ENCODE measurements at regions not wholly inside any gene's neighbourhood (a gene's known extent, or its start where the extent isn't known, plus 50 kb on each side); places are given as distances from the start of the nearest gene placed in this dataset.

DNA sequence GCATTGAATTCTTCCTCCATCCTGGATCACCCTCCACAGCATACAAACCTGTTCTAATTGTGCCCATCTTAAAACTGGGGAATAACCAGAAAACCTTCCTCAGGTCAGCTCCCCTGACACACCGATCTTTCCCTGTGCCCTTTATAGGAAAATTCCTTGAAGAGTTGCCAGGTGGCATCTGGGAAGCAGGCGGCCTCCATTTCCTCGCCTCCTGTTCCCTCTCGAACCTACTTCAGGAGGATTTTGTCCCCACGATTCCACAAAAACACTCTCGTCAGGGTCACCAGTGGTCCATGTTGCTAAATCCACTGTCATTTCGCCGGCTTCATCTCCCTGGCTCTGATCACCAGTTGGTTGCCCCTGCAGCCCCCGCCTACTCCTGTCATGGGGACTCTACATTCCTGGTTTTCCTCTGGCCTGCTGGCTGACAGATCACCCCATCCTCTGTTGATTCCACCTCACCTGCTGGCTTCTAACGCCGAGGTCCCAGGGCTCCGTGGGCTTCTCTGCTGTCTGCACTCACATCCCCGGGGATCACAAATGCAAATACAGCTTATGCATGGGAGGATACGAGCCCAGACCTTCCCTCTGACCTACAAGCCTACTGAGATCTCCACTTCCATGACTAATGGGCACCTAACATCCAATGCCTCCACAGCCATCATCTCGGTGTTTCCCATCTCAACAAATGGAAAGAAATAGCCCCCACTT, 92.5 kb upstream of the PRDM11 start:
- peaks cover 19% of the 10 kb centered on the region for H3K4me1 ChIP-seq (ENCODE audit: control insufficient read depth, insufficient read depth, low read length)
- H3K36me3 ChIP-seq (ENCODE audit: control insufficient read depth, insufficient read depth, low read length, severe bottlenecking), result no peaks in the 10 kb centered on the region
- H3K4me3 ChIP-seq (ENCODE audit: low read length), result no peak overlapping the region
- DNase-seq (ENCODE audit: low read depth), result no peak
- H3K9ac ChIP-seq (ENCODE audit: low read length), result no peak overlapping the region
- H3K27me3 ChIP-seq (replicated peaks; ENCODE audit: control insufficient read depth, insufficient read depth, low read length), result peaks cover 4% of the 10 kb centered on the region
- no peaks in the 10 kb centered on the region for H3K9me3 ChIP-seq (ENCODE audit: control insufficient read depth, low read length)

GRCh38 chr11:45054956-45055355, 91.5 kb upstream of the PRDM11 start:
- H3K9ac ChIP-seq (ENCODE audit: low read length), result no peak overlapping the region
- peaks cover 13% of the 10 kb centered on the region for H3K4me1 ChIP-seq (ENCODE audit: control insufficient read depth, insufficient read depth, low read length)
- H3K9me3 ChIP-seq (ENCODE audit: control insufficient read depth, low read length), result no peaks in the 10 kb centered on the region
- H3K4me3 ChIP-seq (ENCODE audit: low read length), result no peak overlapping the region
- H3K36me3 ChIP-seq (ENCODE audit: control insufficient read depth, insufficient read depth, low read length, severe bottlenecking), result no peaks in the 10 kb centered on the region
- peaks cover 4% of the 10 kb centered on the region for H3K27me3 ChIP-seq (replicated peaks; ENCODE audit: control insufficient read depth, insufficient read depth, low read length)
- DNase-seq (ENCODE audit: low read depth), result no peak

GRCh38 chr11:45056529-45056928, 89.9 kb upstream of the PRDM11 start:
- Histone ChIP-seq H3K27me3 (replicated peaks; ENCODE audit: control insufficient read depth, insufficient read depth, low read length) (peaks cover 4% of the 10 kb centered on the region), H3K9ac (ENCODE audit: low read length) (no peak overlapping the region), H3K9me3 (ENCODE audit: control insufficient read depth, low read length) (no peaks in the 10 kb centered on the region), H3K36me3 (ENCODE audit: control insufficient read depth, insufficient read depth, low read length, severe bottlenecking) (no peaks in the 10 kb centered on the region), H3K4me3 (ENCODE audit: low read length) (no peak overlapping the region), H3K4me1 (ENCODE audit: control insufficient read depth, insufficient read depth, low read length) (peaks cover 13% of the 10 kb centered on the region)
- DNase-seq (ENCODE audit: low read depth), result no peak

DNA sequence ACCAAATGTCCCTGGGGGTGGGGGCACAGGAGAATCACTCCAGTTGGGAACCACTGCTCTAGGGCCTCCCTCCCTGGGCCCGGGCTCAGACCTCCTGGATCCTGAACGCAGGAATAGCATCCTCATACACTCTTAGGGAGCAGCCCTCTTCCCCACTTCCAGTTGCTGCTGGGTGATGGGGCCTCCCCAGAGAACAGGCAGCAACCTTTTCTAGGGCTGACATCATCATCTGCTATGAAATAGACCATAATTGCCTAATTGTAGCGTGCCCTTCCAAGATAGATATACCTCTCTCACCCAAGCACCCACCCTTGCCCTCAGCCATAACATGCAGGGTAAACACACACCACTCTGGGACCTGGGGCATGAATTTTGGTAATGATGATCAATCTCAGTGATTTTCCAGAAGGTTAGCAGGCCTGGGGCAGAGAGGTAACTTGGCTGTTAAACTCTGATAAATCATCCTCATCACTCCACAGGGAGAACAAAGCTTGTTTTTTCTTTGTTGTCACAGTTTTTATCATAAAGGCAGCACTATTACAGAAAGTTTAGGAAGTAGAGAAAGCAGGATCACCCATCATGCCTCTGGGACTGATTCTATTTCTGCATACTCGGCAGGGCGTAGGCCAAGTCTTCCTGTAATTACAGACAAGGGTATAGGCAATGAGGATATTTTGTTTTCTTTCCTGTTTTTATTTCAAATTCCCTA, 88.3 kb upstream of the PRDM11 start:
- peak; percentile 20 for DNase-seq (ENCODE audit: low read depth)
- H3K9ac ChIP-seq (ENCODE audit: low read length), result no peak overlapping the region
- no peak overlapping the region for H3K4me3 ChIP-seq (ENCODE audit: low read length)
- H3K36me3 ChIP-seq (ENCODE audit: control insufficient read depth, insufficient read depth, low read length, severe bottlenecking), result no peaks in the 10 kb centered on the region
- H3K9me3 ChIP-seq (ENCODE audit: control insufficient read depth, low read length), result no peaks in the 10 kb centered on the region
- H3K4me1 ChIP-seq (ENCODE audit: control insufficient read depth, insufficient read depth, low read length), result peaks cover 7% of the 10 kb centered on the region
- H3K27me3 ChIP-seq (replicated peaks; ENCODE audit: control insufficient read depth, insufficient read depth, low read length), result peaks cover 4% of the 10 kb centered on the region

- Histone ChIP-seq H3K27me3 (replicated peaks; ENCODE audit: control insufficient read depth, insufficient read depth, low read length) (peaks cover 4% of the 10 kb centered on the region), H3K36me3 (ENCODE audit: control insufficient read depth, insufficient read depth, low read length, severe bottlenecking) (no peaks in the 10 kb centered on the region), H3K4me1 (ENCODE audit: control insufficient read depth, insufficient read depth, low read length) (peaks cover 7% of the 10 kb centered on the region), H3K4me3 (ENCODE audit: low read length) (no peak overlapping the region), H3K9ac (ENCODE audit: low read length) (no peak overlapping the region), H3K9me3 (ENCODE audit: control insufficient read depth, low read length) (peaks cover 4% of the 10 kb centered on the region)
- no peak for DNase-seq (ENCODE audit: low read depth)
Observed at GRCh38 chr11:45058647-45058950, 87.8 kb upstream of the PRDM11 start.

GRCh38 chr11:45060707-45061106, 85.7 kb upstream of the PRDM11 start:
- H3K36me3 ChIP-seq (ENCODE audit: control insufficient read depth, insufficient read depth, low read length, severe bottlenecking), result no peaks in the 10 kb centered on the region
- no peak for DNase-seq (ENCODE audit: low read depth)
- H3K27me3 ChIP-seq (replicated peaks; ENCODE audit: control insufficient read depth, insufficient read depth, low read length), result no peaks in the 10 kb centered on the region

DNA sequence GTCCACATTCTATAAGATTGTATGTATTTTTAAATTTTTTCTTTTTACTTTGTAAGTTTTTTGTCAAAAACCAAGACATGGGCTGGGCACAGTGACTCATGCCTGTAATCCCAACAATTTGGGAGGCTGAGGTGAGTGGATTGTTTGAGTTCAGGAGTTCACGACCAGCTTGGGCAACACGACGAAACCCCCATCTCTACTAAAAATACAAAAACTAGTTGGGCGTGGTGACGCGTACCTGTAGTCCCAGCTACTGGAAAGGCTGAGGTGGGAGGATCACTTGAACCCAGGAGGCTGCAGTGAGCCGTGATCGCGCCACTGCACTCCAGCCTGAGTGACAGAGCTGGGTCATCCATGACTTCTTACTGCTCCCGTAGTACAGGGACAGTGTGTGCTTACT, 84.8 kb upstream of the PRDM11 start:
- no peak for DNase-seq (ENCODE audit: low read depth)
- Histone ChIP-seq H3K9me3 (ENCODE audit: control insufficient read depth, low read length) (peaks cover 24% of the 10 kb centered on the region), H3K9ac (ENCODE audit: low read length) (no peak overlapping the region), H3K4me1 (ENCODE audit: control insufficient read depth, insufficient read depth, low read length) (peaks cover 7% of the 10 kb centered on the region), H3K27me3 (replicated peaks; ENCODE audit: control insufficient read depth, insufficient read depth, low read length) (no peaks in the 10 kb centered on the region), H3K36me3 (ENCODE audit: control insufficient read depth, insufficient read depth, low read length, severe bottlenecking) (no peaks in the 10 kb centered on the region), H3K4me3 (ENCODE audit: low read length) (no peak overlapping the region)

More at GRCh38 chr11:45060707-45061106, 85.7 kb upstream of the PRDM11 start:
- H3K4me1 ChIP-seq (ENCODE audit: control insufficient read depth, insufficient read depth, low read length), result peaks cover 7% of the 10 kb centered on the region
- no peak overlapping the region for H3K4me3 ChIP-seq (ENCODE audit: low read length)
- peaks cover 15% of the 10 kb centered on the region for H3K9me3 ChIP-seq (ENCODE audit: control insufficient read depth, low read length)
- no peak overlapping the region for H3K9ac ChIP-seq (ENCODE audit: low read length)

DNA sequence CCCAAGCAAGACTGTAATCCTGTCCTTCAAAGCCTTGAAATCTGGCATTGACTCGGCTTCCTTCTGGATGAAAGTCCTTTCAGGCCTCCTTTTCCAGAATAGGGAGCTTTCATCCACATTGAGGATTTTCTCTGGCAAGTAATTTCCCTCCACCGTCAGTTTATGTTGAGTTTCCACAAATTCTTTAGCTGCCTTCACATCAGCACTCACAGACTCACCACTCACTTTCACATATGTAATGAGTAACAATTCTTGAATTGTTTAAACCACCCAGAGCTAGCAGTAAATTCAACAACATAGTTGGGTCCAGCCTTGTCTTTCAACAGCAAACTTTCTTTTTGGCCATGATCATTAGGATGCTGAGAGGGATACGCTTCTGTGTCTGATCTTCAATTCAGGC, 84.3 kb upstream of the PRDM11 start:
- Histone ChIP-seq H3K36me3 (ENCODE audit: control insufficient read depth, insufficient read depth, low read length, severe bottlenecking) (no peaks in the 10 kb centered on the region), H3K27me3 (replicated peaks; ENCODE audit: control insufficient read depth, insufficient read depth, low read length) (no peaks in the 10 kb centered on the region), H3K4me3 (ENCODE audit: low read length) (no peak overlapping the region), H3K9ac (ENCODE audit: low read length) (no peak overlapping the region), H3K9me3 (ENCODE audit: control insufficient read depth, low read length) (peaks cover 29% of the 10 kb centered on the region), H3K4me1 (ENCODE audit: control insufficient read depth, insufficient read depth, low read length) (peaks cover 7% of the 10 kb centered on the region)
- no peak for DNase-seq (ENCODE audit: low read depth)

GRCh38 chr11:45062974-45063635, 83.3 kb upstream of the PRDM11 start:
- Histone ChIP-seq H3K4me1 (ENCODE audit: control insufficient read depth, insufficient read depth, low read length) (peaks cover 3% of the 10 kb centered on the region), H3K27me3 (replicated peaks; ENCODE audit: control insufficient read depth, insufficient read depth, low read length) (no peaks in the 10 kb centered on the region), H3K9ac (ENCODE audit: low read length) (no peak overlapping the region), H3K9me3 (ENCODE audit: control insufficient read depth, low read length) (peaks cover 29% of the 10 kb centered on the region), H3K4me3 (ENCODE audit: low read length) (no peak overlapping the region), H3K36me3 (ENCODE audit: control insufficient read depth, insufficient read depth, low read length, severe bottlenecking) (no peaks in the 10 kb centered on the region)
- no peak for DNase-seq (ENCODE audit: low read depth)

- no peaks in the 10 kb centered on the region for H3K27me3 ChIP-seq (replicated peaks; ENCODE audit: control insufficient read depth, insufficient read depth, low read length)
- H3K9ac ChIP-seq (ENCODE audit: low read length), result no peak overlapping the region
- no peak overlapping the region for H3K4me3 ChIP-seq (ENCODE audit: low read length)
- no peaks in the 10 kb centered on the region for H3K4me1 ChIP-seq (ENCODE audit: control insufficient read depth, insufficient read depth, low read length)
- H3K36me3 ChIP-seq (ENCODE audit: control insufficient read depth, insufficient read depth, low read length, severe bottlenecking), result no peaks in the 10 kb centered on the region
- DNase-seq (ENCODE audit: low read depth), result no peak
- H3K9me3 ChIP-seq (ENCODE audit: control insufficient read depth, low read length), result peaks cover 29% of the 10 kb centered on the region
Observed at GRCh38 chr11:45063669-45064068, 82.8 kb upstream of the PRDM11 start.

GRCh38 chr11:45067966-45068365, 78.5 kb upstream of the PRDM11 start:
- Histone ChIP-seq H3K9me3 (ENCODE audit: control insufficient read depth, low read length) (peaks cover 29% of the 10 kb centered on the region), H3K4me3 (ENCODE audit: low read length) (no peak overlapping the region), H3K36me3 (ENCODE audit: control insufficient read depth, insufficient read depth, low read length, severe bottlenecking) (no peaks in the 10 kb centered on the region), H3K9ac (ENCODE audit: low read length) (no peak overlapping the region), H3K4me1 (ENCODE audit: control insufficient read depth, insufficient read depth, low read length) (no peaks in the 10 kb centered on the region), H3K27me3 (replicated peaks; ENCODE audit: control insufficient read depth, insufficient read depth, low read length) (peaks cover 10% of the 10 kb centered on the region)
- no peak for DNase-seq (ENCODE audit: low read depth)
